HG03378 (cell line): ENCODE measurements at regions not wholly inside any gene's neighbourhood (a gene's known extent, or its start where the extent isn't known, plus 50 kb on each side); places are given as distances from the start of the nearest gene placed in this dataset.
"Not testable (repeated sequence)": the region's sequence is repeated elsewhere in the genome, so short reads cannot be mapped to it uniquely, and the experiment has no call there.

Experiments
- ATAC-seq: cut with Tn5 transposase; IDR thresholded peaks from one replicate; pipeline ENCODE4 v1.9.1; 2021; ENCODE audit warnings: mild to moderate bottlenecking, moderate library complexity; ENCODE audit not compliant: unreplicated experiment

DNA sequence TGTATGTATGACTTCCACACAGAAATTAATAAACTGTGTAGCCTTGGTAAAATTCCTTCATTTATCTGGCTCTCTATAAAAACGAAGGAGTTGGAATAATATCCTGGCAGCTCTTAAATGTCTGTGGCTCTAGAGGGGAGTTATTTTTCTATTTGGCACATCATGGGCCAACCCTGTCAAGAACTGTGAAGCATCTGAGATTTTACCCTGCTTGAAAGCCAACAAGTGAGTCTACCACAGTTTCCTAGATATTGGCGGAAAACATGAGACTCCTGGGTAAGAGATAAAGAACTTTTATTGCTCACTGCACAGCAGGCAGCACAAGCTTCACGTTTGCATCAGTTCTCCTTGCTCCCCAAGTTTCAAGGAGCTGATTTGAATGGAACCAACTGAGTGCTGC, 346.7 kb upstream of the CYRIA start:
- no peak for ATAC-seq

DNA sequence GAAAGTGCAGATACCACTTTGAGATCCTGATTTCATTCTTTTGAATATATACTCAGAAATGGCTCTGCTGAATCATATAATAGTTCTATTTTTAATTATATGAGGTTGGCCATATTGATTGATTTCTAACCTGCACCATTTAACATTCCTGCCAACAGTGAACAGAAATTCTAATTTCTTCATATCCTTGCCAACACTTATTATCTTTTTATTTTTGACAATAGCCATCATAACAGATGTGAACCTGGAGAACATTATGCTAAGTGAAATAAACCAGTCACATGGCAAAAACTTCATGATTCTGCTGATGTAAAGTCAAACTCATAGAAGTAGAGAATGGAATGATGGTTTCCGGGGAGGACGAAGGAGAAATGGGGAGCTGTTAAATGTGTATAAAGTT, 344.5 kb upstream of the CYRIA start:
- ATAC-seq: no peak

DNA sequence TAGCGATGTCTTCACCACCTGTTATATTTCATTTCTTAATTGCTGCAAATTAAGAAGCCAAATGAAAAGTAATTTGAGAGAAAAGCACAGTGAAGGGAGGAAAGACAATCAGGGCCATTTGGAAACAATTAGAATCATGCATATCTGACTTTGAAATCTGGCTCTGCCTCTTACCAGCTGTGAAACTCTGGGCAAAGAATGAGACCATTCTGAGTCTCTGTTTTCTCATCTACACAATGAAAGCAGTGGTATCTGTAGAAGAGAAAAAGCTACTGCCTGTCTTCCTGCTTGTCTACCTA, 334.5 kb upstream of the CYRIA start:
- no peak for ATAC-seq

DNA sequence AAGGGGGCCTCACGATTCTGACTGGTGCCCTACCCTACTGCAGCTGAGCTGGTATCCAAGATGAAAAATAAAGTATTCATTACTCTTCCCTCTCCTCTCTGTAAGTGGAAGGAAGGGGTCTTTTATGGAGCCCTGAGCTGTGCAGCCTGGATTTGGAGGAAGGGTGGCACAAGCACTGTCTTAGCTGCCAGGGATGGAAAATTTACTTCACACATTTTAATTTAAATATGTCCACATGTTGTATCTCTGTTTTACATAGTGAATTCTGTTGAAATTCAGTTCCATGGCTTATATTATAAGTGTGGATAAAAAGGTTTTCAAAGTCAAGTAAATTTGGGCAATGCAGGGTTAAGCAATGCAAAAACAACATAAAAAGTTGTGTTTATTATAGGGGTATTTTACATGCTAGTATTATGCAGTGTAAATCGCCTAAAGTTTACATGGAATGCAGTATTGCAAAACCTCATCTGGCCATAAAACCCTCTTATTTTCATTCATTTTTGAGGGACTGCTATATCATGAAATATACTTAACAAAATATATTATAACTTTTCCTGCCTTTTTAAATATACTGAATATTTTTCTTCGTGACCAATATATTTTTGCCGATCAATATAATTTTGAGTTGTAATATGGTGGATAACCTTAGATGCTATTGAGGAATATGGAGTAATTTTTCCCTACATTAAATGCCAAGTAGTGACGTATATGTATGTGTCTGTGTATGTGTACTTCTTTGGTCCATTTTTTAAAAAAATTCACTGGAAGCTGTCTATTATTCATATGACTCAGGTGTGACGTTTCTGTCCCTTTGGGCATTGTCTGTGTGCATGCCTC, 333.9 kb upstream of the CYRIA start:
- ATAC-seq: no peak

DNA sequence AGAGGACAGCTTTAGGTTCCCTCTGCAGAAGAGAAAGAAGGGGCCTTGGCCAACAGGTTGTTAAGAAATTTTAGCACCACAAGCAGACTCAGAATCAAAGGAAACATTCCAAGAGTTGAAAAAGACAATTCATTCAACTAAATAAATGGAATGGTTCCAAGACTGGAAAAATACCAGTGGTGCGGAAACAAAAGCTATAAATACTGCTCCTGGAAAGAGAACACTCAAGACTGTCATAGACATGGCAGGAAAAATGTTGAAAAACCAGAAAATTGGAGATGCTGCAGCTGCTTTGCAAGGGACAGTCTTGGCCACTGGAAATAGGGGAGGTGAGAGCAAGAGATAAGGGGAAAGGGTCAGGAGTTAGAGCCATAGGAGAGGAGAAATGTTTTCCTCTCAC, 312.7 kb upstream of the CYRIA start:
- no peak for ATAC-seq

DNA sequence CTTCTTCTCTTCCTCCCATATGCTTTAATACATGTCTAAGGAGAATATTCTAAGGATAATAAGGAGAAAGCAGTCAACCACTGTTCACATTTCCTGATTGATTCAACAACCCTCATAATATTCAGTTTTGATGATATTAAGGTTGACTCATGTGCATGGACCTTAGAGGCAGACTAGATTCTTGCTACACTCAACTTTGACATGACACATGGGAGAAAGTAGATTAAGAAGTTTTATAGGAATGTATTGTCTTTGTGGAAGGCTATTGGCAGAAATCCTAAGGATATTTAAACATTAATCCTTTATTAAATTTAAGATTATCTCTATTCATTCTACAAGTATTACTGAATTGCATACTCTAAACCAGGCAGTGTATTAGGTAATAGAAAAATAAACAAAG, 309.1 kb upstream of the CYRIA start:
- ATAC-seq: no peak

DNA sequence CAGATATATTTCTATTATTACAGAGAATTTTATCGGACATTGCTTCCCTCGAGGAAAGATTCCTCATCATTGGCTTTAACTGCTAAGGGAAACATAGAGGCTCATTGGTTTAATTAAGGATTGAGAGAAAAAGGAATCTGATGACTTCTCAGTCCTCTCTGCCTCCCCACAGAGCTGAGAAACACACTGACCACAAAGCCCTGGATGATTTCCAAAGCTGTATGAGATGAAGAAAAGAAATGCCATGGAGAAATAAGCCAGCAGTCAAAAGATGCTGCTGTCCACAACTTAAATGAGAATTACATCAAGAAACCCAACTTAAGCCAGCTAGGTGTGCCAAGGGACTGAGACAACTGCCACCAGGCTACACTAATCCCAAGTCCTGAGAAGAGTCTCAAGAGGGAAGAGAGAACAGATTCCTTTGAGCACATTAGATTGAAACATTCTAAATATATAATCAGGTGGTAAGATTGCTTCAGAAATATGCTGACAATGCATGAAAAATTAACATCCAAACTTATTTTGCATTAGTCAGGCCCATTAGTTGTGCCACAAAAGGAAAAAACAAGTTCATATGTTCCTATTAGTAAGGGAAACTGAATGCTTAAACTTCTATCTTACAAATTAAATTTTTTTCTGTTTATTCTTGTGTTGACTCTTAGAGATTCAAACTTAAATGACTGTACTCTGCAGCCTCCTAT, 308.1 kb upstream of the CYRIA start:
- no peak for ATAC-seq

DNA sequence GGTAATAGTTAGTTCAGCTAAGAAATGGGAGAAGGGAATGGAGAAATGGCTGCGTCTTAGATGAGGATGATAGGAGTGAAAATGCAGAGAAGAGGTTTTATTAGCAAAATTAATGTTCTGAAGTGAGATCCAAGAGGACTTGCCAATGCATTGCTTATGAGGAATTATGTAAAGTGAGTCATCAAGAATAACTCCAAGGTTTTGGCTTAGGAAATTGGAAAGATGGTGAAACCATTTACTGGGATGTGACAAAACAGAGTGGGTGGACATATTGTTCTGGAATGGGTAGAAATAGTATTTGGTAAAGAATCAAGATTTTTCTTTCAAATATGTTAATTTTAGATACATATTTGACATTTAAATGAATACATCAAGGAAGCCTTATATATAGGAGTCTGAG, 306.6 kb upstream of the CYRIA start:
- no peak for ATAC-seq

DNA sequence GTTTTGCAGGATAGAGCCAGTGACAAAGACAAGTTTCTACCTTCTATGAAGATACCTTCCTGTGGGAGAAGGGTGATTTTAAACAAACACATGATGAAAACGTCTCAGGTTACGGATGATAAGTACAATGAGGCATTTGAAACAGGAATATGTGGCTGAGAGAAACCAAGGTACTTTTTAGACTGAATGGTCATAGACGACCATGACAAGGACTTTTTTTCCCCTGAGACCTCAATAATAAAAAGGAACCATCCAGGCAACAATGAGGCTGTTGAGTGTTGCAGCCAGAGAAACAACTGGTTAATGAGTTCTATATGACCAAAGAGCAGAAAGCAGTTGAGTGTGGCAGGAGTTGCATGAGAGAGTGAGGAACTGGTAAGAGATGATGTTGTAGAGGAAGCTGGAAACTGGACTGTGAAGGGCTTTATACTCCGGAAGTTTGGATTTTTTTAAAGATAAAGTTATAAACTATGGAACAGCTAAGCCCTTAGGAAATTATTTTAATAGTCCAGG, 306.1 kb upstream of the CYRIA start:
- ATAC-seq: no peak

DNA sequence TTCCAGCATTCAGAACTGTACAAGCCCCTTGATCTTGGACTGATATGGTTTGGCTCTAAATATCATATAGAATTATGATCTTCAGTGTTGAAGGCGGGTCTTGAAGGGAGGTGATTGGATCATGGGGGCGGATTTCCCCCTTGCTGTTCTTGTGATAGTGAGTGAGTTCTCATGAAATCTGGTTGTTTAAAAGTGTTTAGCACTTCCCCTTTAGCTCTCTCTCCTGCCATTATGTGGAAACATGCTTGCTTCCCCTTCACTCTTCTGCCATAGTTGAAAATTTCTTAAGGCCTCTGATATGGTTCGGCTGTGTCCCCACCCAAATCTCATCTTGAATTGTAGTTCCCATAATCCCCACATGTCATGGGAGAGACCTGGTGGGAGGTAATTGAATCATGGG, 305.3 kb upstream of the CYRIA start:
- ATAC-seq: not testable (repeated sequence)

DNA sequence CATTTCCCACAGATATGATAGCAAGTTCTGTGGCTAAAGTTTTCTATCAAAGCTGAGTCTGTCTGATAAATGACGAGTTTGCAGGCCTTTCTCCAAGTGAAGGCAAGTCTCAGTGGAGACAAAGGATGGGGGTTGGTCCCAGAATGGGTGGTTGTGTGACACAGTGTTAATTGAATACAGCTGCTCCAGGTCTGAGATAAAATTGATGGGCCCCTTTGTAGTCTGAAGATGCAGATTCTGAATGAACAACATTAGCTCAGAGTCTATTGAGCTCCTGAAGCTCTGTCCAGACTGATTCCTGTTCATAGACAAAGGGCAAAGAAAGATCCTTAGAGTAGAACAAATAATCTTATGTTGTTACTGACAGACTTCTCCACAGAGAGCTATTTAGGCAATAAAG, 296.9 kb upstream of the CYRIA start:
- no peak for ATAC-seq

DNA sequence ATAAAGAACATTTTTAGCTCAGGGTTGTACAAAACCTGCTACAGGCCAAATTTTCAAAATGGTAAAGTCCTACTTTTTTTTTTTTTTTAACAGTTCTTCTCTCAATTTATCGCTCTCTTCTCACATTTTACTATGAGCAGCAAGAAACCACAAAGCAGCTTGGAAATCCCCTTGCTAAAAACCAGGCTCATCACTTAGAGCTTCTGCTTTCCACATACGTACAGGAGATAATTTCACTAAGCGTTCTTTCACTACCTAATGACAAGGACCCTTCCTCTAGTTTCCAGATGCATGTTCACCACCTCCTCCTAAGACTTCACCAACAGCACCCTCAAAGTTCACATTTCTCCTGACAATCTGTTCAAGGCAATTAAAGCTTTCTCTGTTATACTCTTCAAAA, 294.9 kb upstream of the CYRIA start:
- ATAC-seq: no peak

DNA sequence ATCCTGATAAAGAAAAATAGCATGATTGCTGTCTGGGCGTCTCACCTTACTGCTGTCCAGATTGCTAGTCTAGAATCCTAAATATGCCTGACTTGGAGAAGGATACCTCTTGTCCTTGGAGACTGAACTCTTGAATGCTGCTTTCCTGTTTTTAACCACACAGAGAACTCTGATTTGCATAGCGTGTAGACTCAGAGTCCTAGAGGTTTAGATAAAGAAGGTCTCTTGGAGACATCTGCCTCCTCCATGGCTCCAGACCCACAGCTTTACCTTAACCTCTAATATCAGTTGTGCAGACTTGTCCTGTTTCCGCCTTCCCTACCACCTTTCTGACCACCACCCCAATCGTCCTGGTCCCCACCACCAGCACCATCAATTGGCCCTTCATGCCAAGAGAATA, 292.6 kb upstream of the CYRIA start:
- no peak for ATAC-seq

DNA sequence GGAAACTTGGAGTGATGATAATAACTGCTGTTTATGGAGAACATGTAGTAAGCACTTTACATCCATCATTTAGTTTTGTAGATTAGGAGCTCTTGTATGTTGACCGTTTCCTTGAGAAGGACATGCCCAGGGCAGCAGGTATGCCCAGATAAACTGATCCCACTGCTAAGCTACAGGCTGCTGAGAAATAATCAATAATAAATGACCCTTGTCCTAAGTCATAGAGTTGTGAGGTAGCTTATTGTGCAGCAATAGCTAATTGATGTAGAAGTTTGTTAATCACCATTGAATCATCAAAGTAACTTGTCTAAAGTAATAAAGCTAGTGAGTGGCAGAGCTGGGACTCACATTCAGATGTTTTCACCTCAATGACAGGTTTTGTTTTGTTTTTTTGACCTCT, 287.2 kb upstream of the CYRIA start:
- ATAC-seq: no peak

DNA sequence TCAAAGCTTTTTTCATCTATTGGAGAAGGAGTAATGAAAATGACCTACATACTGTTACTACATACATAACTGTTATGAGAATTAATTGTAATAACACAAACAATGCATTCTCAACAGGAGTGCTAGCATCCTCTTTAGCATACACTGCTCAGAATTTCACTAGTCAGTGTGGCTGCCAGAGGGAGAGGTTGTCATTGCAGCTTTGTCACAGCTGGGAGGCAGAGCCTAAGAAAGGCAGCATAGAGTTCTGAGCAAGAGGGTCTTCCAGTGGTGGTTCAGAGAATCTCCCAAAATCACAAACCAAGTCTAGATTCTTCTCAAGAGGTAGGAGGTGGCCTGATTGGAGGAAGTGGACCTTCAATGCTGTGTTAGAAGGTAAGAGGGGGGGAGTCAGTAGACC, 286.7 kb upstream of the CYRIA start:
- no peak for ATAC-seq

DNA sequence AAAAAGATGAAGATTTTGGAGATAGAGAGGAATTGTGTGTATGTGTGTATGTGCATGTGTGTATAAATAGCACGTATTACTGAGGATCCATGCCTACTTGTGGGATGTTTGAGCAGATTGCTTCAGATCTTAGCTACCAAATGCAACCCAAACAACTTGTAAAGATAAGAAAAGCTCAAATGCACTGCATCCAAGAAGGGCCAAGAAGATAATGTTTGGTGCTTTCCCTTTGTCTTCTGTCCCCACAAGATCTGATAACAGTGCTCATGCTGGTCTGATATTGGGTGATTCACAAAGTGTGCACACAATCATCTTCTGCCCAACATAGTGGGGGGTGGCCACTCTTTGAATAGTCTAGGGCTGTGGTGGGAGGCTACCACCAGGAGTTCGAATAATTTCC, 284.8 kb upstream of the CYRIA start:
- no peak for ATAC-seq

DNA sequence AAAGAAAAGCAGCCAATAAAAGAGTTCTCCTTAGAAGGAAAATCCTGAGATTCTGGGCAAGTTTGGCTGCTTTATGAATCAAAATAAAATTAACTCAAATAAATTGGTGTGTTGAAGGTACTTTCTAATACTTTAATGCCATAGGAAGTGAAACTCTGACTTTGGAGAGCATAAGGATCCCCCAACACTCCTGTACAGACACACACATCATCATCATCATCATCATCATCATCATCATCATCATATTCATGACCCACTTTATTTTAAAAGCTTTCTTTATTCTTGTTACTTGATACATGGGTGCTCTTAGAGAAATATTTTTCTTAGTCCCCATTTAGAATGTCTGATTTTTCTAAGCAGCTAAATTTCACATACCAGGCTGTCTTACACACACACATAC, 283.1 kb upstream of the CYRIA start:
- no peak for ATAC-seq

DNA sequence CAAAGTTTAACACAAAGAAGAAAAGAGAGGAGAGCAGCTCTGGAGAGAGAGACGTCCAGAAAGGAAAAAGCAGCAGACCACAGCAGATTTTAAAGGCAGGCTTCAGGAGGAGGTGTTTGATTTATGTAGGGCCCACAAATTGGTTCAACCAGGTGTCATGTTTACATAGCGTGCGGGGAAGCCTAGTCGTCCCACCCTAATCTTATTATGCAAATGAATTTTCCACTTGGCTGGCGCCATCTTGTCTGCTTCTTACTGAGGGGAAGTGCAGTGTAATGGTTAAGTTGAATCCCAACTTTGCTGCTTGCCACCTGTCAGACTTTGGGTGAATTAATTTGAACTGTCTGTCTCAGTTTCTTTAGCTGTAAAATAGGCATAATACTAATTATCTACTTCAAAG, 282.4 kb upstream of the CYRIA start:
- ATAC-seq: no peak

DNA sequence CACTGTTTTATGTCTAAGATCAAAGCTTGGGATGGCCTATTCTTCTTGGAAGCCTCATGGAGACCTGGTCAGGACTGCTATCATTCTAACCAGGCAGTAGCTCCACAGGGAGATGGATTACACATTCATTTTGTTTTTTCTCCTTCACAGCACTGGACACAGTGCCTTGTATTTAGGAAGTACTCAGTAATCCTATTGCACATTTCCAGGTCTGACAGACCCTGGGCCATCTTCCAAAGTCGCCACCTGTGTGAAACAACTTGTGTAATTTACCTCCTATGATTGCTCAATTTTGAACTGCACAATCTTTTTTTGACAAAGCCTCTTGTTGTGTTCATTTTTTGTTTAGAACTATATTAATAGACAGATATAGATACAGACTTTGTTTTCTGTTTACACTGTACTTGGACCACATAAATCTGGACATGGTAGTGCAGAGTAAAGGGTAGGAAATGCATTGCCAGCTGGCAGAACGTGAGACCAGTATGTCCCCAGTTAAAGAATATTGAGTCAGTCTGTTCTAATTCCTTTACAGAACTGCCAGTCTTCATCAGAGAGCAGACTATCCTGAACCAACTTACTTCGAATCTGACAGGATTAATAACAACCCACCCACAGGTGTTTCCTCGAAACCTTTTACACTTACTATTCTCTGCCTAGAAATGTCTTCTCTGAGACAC, 277.8 kb upstream of the CYRIA start:
- ATAC-seq: no peak

DNA sequence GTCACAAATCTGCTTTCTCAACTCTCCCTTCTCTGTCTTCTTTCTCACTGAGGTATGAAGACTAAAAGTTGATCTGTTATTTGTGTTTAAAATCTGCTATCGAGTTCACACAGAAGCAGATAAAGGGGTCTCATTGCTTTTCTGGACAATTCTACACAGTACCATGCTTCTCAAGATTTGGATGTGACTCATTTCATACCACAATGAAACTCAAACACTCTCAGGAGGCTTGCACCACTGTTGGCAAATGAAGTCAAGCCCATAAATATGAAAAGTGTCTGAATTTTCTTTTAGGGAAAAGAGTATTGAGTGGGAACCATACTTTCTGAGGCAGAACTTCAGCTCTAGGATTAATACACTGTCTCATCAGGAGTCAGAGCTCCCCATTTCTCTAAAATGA, 274.6 kb upstream of the CYRIA start:
- no peak for ATAC-seq

DNA sequence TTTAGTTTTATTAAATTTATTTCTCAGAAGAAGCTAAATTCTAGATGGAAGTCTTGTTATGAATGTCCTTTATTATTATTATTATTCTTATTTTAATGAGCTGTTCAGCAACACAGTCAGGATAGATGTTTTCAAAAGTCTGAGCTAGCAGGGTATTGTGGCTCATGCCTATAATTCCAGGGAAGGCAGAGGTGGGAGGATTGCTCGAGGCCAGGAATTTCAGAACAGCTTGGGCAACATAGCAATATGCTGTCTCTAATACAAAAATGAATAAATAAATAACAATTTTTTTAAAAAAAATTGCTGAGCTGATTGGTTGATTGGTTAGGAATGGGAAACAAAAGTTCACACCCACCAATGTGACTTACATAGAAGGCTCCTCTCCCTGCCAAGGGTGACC, 274.1 kb upstream of the CYRIA start:
- no peak for ATAC-seq

DNA sequence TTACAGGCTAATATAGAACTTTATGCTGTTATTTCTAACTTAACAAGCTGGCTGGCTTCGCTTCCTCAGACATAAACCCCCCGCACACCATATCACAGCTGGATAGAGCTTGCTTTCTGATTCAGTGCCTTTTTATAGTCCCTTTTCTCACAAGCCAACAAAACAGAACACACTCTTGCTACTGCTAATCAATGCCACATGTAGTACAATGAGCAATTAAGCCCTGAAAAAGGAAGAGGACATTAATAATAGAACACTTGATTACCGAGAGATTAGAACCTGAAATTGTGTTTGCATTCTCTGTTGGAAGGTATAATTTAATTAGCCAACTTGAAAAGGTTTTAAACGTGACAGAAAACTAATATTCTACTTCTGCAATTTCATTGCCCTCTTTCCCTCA, 267.7 kb upstream of the CYRIA start:
- ATAC-seq: no peak
